Fibroblast of skin of back (primary cell): ENCODE measurements at regions not wholly inside any gene's neighbourhood (a gene's known extent, or its start where the extent isn't known, plus 50 kb on each side); places are given as distances from the start of the nearest gene placed in this dataset.

ENCODE experiments used
- DNase-seq: peaks from one replicate; pipeline ENCODE4 v3.0.0-alpha.2; 2013

DNA sequence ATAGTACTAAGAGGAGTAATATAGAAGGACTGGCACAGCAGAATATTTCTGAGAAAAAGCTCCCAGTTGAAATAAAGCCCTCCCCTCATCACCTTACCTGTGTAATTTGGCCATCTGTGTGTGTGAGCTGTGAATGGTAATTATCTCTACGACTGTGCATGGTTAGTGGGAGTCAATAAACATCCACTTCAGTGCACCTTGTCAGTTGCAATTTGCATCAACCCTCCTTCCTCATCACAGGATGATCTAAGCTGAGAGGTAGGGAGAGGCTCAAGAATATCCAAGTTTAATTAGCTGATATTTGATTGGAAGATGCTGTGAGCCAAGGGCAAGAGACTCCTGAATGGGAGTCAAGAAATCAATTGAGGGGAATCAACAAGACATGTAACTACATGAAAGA lies 694.9 kb upstream of the KLHL29 start:
- DNase-seq, result no peak

DNA sequence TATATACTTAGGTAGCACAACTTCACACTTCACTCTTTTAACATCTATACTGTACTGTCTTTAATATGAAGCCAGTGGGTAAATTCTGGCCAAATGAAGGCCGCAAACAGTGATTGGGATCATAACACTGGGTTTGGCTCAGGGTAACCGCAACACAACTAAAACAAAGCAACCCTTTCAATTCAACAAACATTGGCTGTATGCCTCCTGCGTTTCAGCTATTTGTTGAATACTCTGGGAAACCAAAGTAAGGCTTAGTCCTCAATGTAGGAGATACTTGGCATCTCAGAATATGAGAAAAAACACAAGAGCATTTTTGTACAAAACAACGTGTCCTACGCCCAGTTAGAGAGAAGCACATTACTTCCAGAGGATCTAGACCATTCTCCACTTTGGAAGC lies 693.3 kb upstream of the KLHL29 start:
- no peak for DNase-seq

DNA sequence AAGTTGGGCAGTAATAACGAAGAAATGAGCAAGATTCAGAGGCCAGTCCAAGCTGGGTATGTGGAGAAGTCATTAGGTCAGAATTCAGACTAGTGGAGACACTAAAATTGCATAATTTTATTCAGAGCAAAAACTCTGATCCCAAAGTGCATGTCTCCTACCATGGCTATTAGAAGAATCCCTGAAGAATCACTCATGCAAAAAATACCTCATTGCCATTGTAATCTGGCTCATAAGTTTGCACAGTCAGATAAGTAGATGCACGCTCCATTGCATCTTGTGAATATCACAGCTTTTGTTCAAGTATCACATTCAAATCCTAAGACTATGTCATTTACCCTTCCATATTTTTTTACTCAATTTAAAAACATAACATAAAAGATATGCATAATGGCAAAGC lies 692.2 kb upstream of the KLHL29 start:
- no peak for DNase-seq

DNA sequence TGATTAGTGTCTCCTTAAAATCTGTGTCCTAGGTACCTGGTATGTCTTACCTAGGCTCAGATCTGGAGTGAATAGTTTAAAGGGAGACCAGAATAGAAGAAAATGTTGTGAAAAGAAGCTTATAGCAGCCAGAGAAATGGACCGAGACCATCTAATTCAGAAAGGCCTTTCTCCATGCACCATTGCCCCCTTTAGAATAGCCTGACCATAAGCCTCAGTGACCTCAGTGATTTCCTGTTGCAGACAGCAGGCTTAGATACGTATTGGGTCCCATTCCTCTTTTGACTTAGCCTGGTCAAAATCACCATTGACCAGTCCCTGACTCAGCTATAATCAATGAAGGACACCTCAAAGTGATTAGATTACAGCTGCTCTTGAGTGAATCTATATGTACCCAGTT lies 690.7 kb upstream of the KLHL29 start:
- DNase-seq, result no peak

DNA sequence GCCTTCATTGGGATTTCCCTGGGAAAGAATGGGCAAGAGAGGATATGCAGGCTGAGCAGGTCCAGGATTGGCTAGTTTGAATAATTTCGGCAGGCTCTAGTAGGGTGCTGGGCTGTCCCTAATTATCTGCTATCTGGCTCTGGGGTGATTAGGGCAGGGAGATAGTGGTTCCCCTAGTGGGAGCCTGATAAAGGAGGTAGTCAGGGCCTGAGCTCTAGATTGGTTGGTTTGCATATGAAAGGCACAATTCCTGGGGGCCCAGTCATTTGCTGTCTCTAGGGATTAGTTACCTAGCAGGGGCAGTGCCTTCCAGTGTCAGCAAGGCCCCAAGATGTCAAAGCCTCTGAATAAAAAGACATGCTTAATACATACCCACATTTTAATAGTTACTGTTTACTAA lies 690.1 kb upstream of the KLHL29 start:
- no peak for DNase-seq

DNA sequence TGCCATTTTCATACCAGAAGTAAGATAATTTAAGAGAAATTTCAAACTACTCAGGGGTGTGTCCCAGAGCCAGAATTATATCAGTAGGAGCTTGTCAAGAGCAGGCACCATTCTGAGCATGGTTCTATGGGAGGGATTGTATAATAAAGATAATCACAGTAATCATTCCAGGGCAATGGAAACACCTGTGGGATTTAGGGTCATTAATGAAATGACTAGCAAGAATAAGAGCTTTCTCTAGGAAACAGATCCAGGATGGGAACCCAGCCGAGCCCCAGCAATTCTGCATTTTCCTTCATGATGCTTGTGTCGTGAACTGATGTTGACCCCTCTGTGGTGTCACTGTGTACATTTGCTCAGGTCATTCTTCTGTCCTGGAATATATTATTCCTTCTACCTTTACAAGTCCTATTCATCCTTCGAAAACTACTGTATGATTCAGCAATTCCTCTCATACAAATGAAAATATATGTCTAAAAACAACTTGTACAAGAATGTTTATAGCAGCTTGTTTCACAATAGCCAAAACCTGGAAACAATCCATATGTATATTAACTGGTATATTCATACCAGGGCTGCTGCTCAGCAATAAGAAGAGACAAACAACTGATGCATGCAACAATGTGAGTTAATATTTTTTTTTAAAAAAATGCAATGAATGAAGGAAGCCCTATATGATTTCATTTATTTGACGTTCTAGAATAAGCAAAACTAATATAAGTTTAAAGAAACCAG lies 687.8 kb upstream of the KLHL29 start:
- no peak for DNase-seq

DNA sequence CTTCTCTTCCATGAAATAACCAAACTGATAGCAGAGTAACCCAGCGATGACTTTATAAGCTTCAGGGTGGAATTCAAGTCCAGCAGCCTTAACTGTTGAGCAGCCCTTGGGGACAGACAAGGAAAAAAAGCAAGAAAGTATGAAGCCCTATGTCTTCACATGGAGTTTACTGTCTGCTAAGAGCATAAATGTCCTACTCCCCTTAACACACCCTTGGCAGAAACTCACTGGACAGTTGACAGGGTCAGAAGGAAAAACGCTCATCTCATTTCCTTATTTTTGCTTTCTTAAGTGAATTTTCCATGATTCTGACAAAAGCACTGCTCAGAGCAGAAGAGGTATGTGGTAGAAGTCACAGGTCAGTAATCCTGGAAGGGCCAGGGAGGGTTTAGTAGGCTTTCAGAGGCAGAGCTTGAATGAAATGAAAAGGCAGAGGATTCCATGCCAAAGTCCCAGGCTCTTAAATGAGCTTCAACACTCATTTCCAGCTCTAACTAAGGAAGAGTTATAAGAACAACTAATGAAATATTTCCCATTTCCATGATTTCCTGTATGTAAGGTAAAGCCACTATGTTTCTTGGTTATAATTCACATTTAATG lies 683.3 kb upstream of the KLHL29 start:
- DNase-seq, result no peak

DNA sequence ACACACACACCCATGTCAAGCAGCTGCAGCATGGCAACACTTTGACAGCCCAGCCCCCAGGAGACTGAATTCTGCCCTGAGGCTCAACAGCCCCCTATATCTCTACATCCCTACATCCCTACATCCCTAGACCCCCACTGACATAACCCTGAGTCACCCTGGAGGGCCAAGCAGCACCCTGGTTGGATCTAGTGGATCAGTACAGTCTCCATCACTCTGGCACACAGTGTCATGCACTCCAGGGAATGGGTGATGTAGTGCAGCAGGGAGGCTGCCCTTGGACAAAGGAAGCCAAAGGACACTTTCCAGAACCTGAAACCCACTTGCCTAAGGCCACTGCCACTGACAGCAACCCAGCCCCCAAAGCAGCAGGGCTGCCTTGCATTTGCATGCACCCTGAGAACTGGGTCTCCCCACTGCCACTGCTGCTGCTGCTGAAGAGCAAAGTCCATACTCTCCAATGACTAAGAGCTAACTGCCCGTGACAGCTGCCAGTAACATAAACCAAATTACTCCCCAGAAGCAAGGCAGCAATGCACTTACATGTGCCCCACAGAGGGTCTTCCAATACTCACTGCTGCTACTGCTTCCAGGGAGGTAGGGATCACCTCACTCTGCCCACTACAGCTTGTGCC lies 681.6 kb upstream of the KLHL29 start:
- DNase-seq, result no peak

DNA sequence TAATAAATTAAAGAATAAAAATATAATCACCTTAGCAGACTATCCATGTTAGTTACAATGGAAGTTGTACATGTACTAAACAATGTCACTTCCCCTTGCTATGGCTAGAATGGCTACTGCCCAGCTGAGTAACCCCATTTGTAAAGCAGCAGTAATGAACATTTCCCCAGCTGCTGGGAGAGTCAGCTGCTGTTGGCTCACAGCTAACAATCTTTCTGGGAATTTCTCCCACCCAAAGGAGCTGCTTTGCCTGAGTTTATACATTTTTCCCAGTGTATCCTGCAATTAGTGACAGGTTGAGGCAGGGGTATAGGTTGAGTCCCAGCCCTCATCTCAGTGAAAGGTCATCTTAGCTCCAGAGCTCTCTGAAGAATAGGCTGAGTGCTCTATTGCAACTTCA lies 665.6 kb upstream of the KLHL29 start:
- DNase-seq, result no peak

DNA sequence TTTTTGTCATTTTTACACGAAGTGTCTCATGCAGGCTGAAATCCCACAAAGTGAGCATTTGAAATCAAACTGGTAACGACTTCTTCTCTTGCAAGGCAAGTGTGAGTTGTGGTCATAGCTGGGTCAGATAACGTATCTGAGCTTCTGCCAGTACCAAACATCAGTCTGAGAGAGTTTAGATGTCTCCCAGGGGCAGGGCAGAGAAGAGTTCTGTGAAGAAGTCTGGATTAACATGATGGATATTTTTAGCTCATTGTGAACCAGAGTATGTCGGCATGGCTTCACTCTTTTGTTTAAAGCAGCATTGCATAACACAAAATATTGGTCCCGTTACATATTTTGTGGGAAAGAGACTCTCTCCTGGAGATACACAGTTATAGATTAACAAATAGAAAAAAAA lies 655.5 kb upstream of the KLHL29 start:
- DNase-seq, result no peak

DNA sequence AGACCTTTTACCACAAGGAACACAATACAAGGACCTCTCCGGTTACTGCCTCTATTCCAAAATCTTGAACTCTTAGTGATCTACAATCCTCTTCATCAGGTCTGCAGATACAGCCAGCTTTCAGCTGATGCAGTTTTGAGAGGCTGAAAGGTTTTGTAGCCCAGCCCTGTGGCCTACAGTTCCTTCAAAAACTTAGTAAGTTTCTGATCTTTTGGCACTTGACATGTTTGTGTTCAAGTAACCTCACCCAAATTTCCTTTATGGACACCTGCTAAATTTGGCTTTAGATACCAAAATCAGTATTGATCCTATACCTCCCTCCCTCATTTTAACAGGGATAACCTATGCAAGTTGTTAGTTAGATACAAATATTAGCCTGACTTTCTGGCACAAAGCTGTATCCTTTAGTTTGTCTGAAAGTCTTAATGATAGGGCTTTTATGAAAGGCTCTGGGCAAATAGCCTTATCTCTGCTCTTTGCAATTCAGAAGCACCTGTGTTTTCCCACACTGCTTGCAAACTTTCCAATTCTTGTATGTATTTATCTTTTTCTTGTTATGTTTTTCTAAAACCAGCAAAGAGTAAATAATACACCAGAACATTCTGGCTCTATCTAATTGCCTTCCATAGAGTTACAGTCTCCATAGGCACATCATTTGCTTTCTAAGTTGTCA lies 650.5 kb upstream of the KLHL29 start:
- DNase-seq, result no peak

DNA sequence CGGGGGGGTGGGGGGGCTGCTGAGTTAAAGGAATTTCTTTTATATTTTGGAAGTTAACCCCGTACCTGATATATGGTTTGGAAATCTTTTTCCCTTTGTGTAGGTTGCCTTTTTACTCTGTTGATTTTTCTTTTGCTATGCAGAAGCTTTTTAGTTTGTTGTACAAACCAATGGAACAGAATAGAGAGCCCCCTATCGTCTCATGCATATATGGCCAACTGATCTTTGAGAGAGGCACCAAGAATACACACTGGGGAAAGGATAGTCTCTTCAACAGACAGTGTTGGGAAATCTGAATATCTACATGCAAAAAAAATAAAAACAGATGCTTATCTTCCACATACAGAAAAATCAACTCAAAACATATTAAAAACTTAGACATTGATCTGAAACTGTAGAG lies 647.8 kb upstream of the KLHL29 start:
- DNase-seq, result no peak

DNA sequence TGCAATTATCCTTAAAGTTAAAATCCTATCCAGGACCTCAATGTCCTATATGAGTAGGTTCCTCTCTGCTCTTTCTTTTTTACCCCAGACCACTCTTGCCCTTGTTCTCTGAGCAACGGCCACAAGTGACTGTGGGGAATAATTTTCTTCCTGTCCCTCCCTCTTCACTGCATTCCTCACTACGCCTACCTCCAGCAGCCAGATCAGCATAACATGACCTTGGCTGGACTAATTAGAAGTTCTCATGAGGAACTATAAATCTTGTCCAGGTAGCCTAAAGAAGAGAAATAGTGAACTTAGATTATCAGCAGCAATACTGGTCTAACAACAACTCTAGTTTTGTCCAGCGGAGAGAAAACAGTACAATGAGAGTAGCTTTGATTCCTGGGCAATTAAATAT lies 643.8 kb upstream of the KLHL29 start:
- DNase-seq, result no peak

DNA sequence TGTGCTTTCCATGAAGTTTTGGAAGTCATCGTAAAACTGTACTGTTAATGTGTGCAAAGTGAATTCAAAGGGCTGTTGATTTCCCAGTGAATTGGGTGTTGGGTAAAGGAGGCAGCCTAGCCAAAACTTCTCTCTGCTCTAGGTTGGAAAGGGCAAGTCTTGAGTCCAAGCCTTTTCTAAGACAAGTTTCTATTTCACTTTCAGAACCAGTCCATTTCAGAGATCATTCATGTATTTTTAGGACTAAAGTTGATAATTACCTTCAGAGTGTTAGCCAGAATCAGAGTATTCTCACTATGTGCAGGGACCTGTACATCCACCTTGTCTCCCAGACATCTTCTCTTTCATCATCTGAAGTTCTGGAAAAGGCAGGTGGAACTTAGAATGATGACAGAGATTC lies 636.1 kb upstream of the KLHL29 start:
- DNase-seq, result no peak

DNA sequence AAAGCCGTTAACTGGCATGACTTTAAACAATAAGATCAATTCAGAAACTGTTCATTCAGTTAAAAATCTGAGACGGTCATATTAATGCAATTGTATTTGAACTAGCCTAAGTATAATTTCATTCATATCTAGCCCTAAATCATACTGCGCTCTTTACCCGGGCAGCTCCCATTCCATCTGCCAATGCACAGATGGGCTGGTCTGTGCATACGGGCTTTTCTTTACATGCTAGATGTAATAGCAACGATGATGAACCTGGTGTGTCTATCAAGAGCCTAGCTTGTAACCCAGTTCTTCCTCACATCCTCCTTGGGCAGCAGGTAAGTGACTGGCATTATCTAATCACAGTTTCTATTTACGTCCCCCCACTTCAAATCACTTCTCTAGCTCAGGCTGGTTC lies 631.5 kb upstream of the KLHL29 start:
- DNase-seq, result no peak

DNA sequence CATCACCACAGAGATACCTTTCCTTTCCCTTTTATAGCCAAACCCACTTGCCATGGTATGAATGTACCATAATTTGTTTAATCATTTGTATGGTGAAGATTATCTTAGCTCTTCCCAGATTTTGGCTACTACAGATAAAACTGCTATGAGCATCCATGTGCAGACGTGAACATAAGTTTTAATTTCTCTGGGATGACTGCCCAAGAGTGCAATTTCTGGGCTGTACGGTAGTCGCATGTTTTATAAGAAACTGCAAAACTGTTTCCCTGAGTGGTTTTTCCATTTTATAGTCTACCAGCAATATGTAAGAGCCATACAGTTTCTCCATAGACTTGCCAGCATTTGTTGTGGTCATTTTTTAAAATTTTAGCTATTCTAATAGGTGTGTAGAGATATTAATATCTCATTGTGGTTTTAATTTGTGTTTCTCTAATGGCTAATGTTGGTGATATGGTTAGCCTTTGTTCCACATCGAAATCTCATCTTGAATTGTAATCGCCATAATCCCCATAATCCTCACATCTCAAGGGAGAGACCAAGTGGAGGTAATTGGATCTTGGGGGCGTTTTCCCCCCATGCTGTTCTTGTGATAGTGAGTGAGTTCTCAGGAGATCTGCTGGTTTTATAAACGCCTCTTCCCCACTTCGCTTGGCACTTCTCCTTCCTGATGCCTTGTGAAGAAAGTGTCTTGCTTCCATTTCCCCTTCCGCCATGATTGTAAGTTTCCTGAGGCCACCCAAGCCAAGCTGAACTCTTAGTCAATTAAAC lies 628.5 kb upstream of the KLHL29 start:
- no peak for DNase-seq

DNA sequence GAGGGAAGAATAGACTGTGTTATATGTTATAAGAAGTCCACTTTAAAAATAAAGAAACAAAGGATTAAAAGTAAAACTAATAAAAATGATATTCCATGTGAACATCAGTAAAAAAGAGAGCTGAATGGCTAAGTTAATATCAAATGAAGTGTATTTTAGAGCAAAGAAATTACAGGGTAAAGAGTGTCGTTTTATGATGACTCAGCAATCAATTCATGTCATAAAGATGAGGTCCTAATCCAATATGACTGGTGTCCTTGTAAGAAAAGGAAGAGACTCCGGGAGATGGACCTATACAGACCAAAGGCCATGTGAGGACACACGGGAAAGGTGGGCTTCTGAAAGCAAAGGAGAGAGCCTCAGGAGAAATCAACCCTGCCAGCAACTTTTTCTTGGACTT lies 615.5 kb upstream of the KLHL29 start:
- no peak for DNase-seq

DNA sequence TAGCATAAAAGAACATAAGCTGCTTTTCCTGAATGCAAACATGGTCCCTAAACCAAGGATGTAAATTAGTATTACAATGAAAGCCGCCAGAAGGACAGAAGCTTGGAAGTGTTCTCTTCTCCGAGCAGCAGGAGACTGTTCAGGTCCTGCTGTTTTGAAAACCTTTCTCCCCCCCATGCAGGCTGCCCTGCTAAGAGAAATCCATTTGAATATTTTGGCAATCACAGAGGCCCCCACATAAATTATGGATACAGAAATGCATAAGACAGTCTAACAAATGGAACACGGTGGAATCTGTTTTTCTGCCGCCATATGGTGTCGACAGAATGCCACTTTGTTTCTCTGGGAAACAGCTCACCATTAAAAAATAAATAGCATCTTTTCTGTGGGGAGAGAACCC lies 600.4 kb upstream of the KLHL29 start:
- DNase-seq, result no peak

DNA sequence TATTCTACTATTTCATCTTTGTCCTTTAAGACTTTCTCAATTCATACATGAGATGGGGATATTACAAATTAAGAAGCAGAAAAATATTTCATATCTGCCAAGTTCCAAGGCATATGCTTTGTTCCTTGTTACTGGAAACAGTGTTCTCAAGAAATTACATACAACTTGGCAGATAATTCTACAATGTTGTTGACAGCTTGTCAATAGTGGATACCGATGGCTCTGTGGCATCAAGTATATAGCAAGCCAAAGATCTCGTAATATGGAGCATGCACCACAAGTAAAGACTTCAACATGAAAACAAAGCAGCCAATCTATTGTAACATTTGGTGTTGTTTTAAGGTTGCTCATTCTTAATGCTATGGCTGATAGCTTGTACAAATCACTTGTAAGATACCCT lies 598.2 kb upstream of the KLHL29 start:
- DNase-seq, result no peak

DNA sequence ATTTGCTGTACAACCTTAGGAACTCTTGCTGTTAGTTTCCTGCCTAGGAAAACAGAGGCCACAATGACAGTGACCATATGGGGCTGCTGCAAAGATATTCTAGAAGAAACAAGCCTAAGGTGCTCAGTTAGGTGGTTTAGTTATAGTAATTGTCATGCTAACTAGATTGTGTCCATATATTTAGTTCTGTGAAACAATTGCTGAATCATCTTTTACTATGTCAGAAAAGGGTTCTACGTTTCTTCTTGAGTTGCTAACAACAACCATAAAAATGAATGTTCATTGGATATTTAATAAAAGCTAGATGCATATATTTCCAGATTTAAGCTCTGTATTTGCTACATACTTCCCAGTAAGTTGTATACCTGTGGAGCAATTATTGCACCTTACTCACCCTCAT lies 597.2 kb upstream of the KLHL29 start:
- DNase-seq, result no peak

DNA sequence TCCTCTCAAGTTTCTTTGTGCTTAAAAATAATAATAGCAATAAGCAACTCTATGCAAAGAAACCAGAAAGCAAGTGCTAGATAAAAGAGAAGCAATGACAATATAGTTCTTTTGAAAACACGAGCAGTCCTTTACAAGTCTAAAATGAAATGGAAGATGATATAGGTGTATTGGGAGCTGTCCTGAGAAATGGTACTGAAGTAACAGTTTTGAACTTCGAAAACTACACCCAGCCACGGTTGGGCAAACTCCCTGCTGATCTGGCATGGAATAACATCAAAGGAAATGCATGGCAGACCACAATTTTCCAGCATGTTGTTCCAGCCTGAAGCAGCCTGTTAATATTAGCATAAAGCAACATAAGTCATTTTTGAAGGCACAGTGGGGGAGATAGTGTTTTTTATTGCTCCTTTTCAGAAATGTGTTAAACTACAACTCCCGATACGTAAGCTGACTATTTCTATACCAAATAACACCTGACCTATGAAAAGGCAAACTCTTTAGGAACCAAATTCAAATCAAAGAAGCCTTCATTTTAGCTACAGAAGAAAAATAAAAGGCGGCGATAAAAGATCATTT lies 596.1 kb upstream of the KLHL29 start:
- DNase-seq, result no peak

DNA sequence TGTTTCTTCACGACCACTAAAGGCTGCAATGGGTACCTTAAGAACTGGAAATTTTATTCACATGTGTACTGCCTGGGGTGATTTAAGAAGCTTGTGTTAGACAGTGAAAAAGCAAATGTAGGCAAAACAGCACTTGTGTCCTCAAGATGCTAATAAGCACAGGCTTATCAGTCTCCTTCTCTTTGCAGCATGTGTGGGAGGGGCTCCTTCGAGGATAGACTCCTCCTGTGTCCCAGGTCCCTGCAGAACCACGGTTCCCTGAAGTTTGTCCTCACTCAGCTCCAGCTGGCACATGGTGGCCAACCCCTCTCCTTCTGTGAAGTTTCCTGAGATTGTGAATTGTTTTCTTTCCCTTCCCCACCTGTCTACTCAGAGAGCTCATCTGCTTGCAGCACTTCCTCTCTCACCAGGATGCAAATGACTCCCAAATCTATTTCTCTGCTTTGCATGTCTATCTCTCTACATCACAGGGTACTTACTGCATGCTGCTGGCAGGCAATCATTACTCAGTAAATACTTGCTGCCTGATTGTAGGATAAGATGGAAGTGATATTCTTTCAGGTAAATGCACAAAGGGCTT lies 589.6 kb upstream of the KLHL29 start:
- DNase-seq, result no peak
